ENCODE measurements at regions not wholly inside any gene's neighbourhood (a gene's known extent, or its start where the extent isn't known, plus 50 kb on each side); places are given as distances from the start of the nearest gene placed in this dataset.

DNA sequence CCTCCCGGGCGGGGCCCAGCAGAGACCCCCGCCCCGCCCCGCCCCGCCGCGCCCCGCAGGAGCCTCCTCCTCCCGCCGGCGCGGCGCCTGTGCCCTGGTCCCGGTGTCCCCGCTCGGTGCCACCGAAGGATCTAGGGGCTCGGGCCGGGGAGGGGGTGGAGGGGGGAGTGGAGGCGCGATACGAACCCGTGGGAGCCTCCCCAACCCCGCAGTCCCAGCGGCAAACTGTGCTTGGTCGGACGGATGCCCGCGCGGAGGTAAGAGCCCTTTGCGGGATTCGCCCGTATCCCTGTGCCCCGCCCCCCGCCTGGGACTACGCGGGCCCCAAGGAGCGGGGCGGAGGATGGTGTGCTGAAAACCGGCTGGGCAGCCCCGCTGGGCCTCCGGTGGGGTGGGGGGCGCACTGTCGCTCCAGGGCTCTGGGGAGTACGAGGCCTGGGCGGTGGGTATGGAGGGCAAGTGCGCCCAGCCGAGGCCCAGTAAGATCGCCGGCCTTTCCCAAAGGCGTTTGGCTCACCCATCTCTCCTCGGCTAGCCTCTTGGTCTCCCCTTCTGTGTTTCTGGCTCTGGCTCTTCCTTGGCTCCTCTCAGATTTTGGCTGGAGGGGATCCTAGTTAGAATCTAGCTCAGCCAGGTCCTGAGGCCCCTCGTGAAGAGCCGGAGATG lies 65.6 kb upstream of the POLG start:
- no peak for TF ChIP-seq POLR2A (IDR thresholded peaks at IDR 0.05; ENCODE audit: low read depth)
- TF ChIP-seq, protein P1, sequence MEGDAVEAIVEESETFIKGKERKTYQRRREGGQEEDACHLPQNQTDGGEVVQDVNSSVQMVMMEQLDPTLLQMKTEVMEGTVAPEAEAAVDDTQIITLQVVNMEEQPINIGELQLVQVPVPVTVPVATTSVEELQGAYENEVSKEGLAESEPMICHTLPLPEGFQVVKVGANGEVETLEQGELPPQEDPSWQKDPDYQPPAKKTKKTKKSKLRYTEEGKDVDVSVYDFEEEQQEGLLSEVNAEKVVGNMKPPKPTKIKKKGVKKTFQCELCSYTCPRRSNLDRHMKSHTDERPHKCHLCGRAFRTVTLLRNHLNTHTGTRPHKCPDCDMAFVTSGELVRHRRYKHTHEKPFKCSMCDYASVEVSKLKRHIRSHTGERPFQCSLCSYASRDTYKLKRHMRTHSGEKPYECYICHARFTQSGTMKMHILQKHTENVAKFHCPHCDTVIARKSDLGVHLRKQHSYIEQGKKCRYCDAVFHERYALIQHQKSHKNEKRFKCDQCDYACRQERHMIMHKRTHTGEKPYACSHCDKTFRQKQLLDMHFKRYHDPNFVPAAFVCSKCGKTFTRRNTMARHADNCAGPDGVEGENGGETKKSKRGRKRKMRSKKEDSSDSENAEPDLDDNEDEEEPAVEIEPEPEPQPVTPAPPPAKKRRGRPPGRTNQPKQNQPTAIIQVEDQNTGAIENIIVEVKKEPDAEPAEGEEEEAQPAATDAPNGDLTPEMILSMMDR (IDR thresholded peaks at IDR 0.05), result no peak

All from esophagus muscularis mucosa (tissue), 3 donors.